SK-N-SH (cell line): ENCODE measurements at regions not wholly inside any gene's neighbourhood (a gene's known extent, or its start where the extent isn't known, plus 50 kb on each side); places are given as distances from the start of the nearest gene placed in this dataset.

Experiments
- CTCF ChIA-PET: fragments of 300-600, 350-600 bp; formaldehyde crosslinking; extraction: SDS; loops from one replicate; lab custom pipeline; 2021; lab: Yijun Ruan, JAX
- POLR2A ChIA-PET: fragments of 350-600 bp; sonication (Branson Sonifier 250); formaldehyde crosslinking; extraction: SDS; loops from one replicate; lab custom pipeline; 2020; ENCODE audit warnings: antibody characterized with exemption, inconsistent platforms; lab: Yijun Ruan, JAX
- DNase-seq: peaks from one replicate; pipeline ENCODE4 v3.0.0; 2012
- H2AFZ ChIP-seq: fragments of 200-600 bp; sonication (generic); 2 replicates; pipeline ENCODE4 v1.8.1; 2016; ENCODE audit warnings: antibody characterized with exemption, mild to moderate bottlenecking, low read depth
- H3F3A ChIP-seq: fragments of 200-600 bp; sonication (generic); replicated peaks from 2 replicates; pipeline ENCODE3; 2016; ENCODE audit warnings: antibody characterized with exemption, mild to moderate bottlenecking; ENCODE audit not compliant: insufficient read depth
- H3K27ac ChIP-seq, 2 experiments: fragments of 200-500 bp in 1 of 2; fragments of 200-600 bp in 1 of 2; sonication (Bioruptor generic) in 1 of 2; sonication (generic), shearing (Covaris generic) in 1 of 2; 2 replicates each; pipeline versions ENCODE4 v1.5.1 to v1.6.1; 2014 to 2016; ENCODE audit warnings: low read depth in 2 of 2, inconsistent platforms in 1 of 2, low read length in 1 of 2, mild to moderate bottlenecking in 1 of 2, mixed read lengths in 1 of 2
- H3K27me3 ChIP-seq: fragments of 200-600 bp; sonication (generic), shearing (Covaris generic); 2 replicates; pipeline ENCODE4 v1.6.1; 2016; ENCODE audit warnings: mixed run types; ENCODE audit not compliant: insufficient read depth
- H3K36me3 ChIP-seq, 2 experiments: fragments of 200-500 bp in 1 of 2; fragments of 200-600 bp in 1 of 2; sonication (Bioruptor generic) in 1 of 2; sonication (generic) in 1 of 2; replicated peaks in 1 of 2; 2 replicates each; pipeline versions ENCODE3 to v1.5.1; 2014 to 2016; ENCODE audit warnings: low read length in 1 of 2, mild to moderate bottlenecking in 1 of 2; ENCODE audit not compliant: insufficient read depth in 2 of 2, control insufficient read depth in 1 of 2
- H3K4me1 ChIP-seq, 2 experiments: fragments of 200-500 bp in 1 of 2; fragments of 200-600 bp in 1 of 2; sonication (Bioruptor generic) in 1 of 2; sonication (generic), shearing (Covaris generic) in 1 of 2; 2 replicates each; pipeline versions ENCODE4 v1.5.1 to v1.6.1; 2014 to 2016; ENCODE audit warnings: low read depth in 1 of 2, low read length in 1 of 2, mixed run types in 1 of 2; ENCODE audit not compliant: insufficient read depth in 2 of 2, control insufficient read depth in 1 of 2
- H3K4me2 ChIP-seq: fragments of 200-600 bp; sonication (generic), shearing (Covaris generic); 2 replicates; pipeline ENCODE4 v1.6.1; 2017; ENCODE audit warnings: mixed run types
- H3K4me3 ChIP-seq, 2 experiments: fragments of 200-500 bp in 1 of 2; fragments of 200-600 bp in 1 of 2; sonication (Bioruptor generic) in 1 of 2; sonication (generic), shearing (Covaris generic) in 1 of 2; 2 replicates each; pipeline versions ENCODE4 v1.5.1 to v1.8.1; 2014 to 2016; ENCODE audit warnings: low read depth in 2 of 2, inconsistent platforms in 1 of 2, low read length in 1 of 2, mild to moderate bottlenecking in 1 of 2, mixed read lengths in 1 of 2, moderate library complexity in 1 of 2
- H3K79me2 ChIP-seq: fragments of 200-600 bp; sonication (generic); 2 replicates; pipeline ENCODE4 v1.8.1; 2017; ENCODE audit warnings: mild to moderate bottlenecking; ENCODE audit not compliant: insufficient read depth
- H3K9ac ChIP-seq: fragments of 200-600 bp; sonication (generic); 2 replicates; pipeline ENCODE4 v1.6.1; 2017; ENCODE audit warnings: mixed run types
- H3K9me2 ChIP-seq: fragments of 200-600 bp; sonication (generic); 2 replicates; pipeline ENCODE4 v1.6.1; 2017; ENCODE audit warnings: mixed run types
- H3K9me3 ChIP-seq: fragments of 200-600 bp; sonication (generic); 2 replicates; pipeline ENCODE4 v1.6.1; 2017; ENCODE audit warnings: mixed run types, mild to moderate bottlenecking, moderate library complexity
- H4K20me1 ChIP-seq: fragments of 200-600 bp; sonication (generic); 2 replicates; pipeline ENCODE4 v1.6.1; 2017; ENCODE audit warnings: mild to moderate bottlenecking, mixed run types; ENCODE audit not compliant: insufficient read depth
- CTCF ChIP-seq: fragments of 200-600 bp; sonication (generic); IDR thresholded peaks from 2 replicates; pipeline ENCODE4 v1.6.1; 2017; ENCODE audit warnings: antibody characterized with exemption, mild to moderate bottlenecking, moderate library complexity
- ELF1 ChIP-seq: IDR thresholded peaks from 2 replicates; pipeline ENCODE4 v1.4.0; 2012
- EZH2phosphoT487 ChIP-seq: fragments of 200-600 bp; sonication (generic); IDR thresholded peaks from 2 replicates; pipeline ENCODE4 v1.6.1; 2017; ENCODE audit warnings: low read depth, mixed run types, mild to moderate bottlenecking, antibody characterized with exemption, moderate library complexity, borderline replicate concordance
- GABPA ChIP-seq: IDR thresholded peaks from 2 replicates; pipeline ENCODE4 v1.4.0; 2012; ENCODE audit warnings: low read depth, mild to moderate bottlenecking
- GATA2 ChIP-seq: sonication (generic); formaldehyde crosslinking; IDR thresholded peaks from 2 replicates; pipeline ENCODE4 v1.5.0; 2020; ENCODE audit warnings: mild to moderate bottlenecking, missing genetic modification reagents
- NRF1 ChIP-seq: IDR thresholded peaks from 2 replicates; pipeline ENCODE4 v1.6.1; 2012; ENCODE audit warnings: low read depth, mild to moderate bottlenecking, low read length
- SMC3 ChIP-seq: IDR thresholded peaks from 2 replicates; pipeline ENCODE4 v1.6.1; 2012; ENCODE audit warnings: low read depth, low read length, improper control_type of control experiment
- TAF1 ChIP-seq: IDR thresholded peaks from 2 replicates; pipeline ENCODE4 v1.6.1; 2012; ENCODE audit warnings: low read depth, mild to moderate bottlenecking, low read length, moderate library complexity, borderline replicate concordance
- TCF12 ChIP-seq: IDR thresholded peaks from 2 replicates; pipeline ENCODE4 v1.4.0; 2012
- USF1 ChIP-seq: IDR thresholded peaks from 2 replicates; pipeline ENCODE4 v1.4.0; 2012; ENCODE audit warnings: low read depth, borderline replicate concordance
- ZBTB33 ChIP-seq: IDR thresholded peaks from 2 replicates; pipeline ENCODE4 v1.4.0; 2012; ENCODE audit warnings: low read depth, borderline replicate concordance
- WGBS: methylation state at CpG from one replicate; pipeline ENCODE4 v1.1.6; 2017; ENCODE audit warnings: low lambda C conversion rate; 5-methylcytosine and 5-hydroxymethylcytosine counted together

- POLR2A ChIA-PET = no interaction called here
- no peaks in the 10 kb centered on the region for H3K9me2 ChIP-seq
- CTCF ChIA-PET = no interaction called here
- H4K20me1 ChIP-seq = no peaks in the 10 kb centered on the region
- H3K4me2 ChIP-seq = no peak overlapping the region
- 55% methylated on average over 4 of the region's 4 CpGs for WGBS
- no peaks in the 10 kb centered on the region for H3K36me3 ChIP-seq
- H2AFZ ChIP-seq = no peak overlapping the region
- H3K27ac ChIP-seq = no peak overlapping the region
- H3K9ac ChIP-seq = no peak overlapping the region
- no peaks in the 10 kb centered on the region for H3K27me3 ChIP-seq
- H3F3A ChIP-seq = no peaks in the 10 kb centered on the region
- no peak for DNase-seq
- no peak overlapping the region for H3K4me3 ChIP-seq
- peaks cover 7% of the 10 kb centered on the region; the same call in 1 of the 2 replicates for H3K9me3 ChIP-seq
- peaks cover 0 to 20% of the 10 kb centered on the region in 2 experiments; a peak in 2 of 4 replicates for H3K4me1 ChIP-seq
- TF ChIP-seq GABPA (no peak), USF1 (no peak), TAF1 (no peak), ELF1 (no peak)
- H3K79me2 ChIP-seq = no peaks in the 10 kb centered on the region
Measured at GRCh38 chr7:54072710-54073109, 469.5 kb upstream of the VSTM2A start.

GRCh38 chr7:54076616-54077015, 465.6 kb upstream of the VSTM2A start:
- no peaks in the 10 kb centered on the region for H3K9me2 ChIP-seq
- TF ChIP-seq GATA2 (no peak), TCF12 (no peak), ZBTB33 (no peak), EZH2phosphoT487 (no peak), CTCF (no peak), NRF1 (no peak), SMC3 (no peak)
- TF ChIP-seq, all 33 proteins: peak for 0
- no peaks in the 10 kb centered on the region for H3K27me3 ChIP-seq
- 40% methylated on average over 3 of the region's 3 CpGs for WGBS
- peaks cover 11% of the 10 kb centered on the region; the same call in 1 of the 2 replicates for H3K9me3 ChIP-seq
- no peak overlapping the region for H2AFZ ChIP-seq
- CTCF ChIA-PET = no interaction called here
- no peak overlapping the region for H3K27ac ChIP-seq
- H4K20me1 ChIP-seq = no peaks in the 10 kb centered on the region
- H3K9ac ChIP-seq = no peak overlapping the region
- no peak overlapping the region for H3K4me3 ChIP-seq
- no peaks in the 10 kb centered on the region for H3K79me2 ChIP-seq
- H3K36me3 ChIP-seq = no peaks in the 10 kb centered on the region
- POLR2A ChIA-PET = no interaction called here
- peaks cover 0 to 33% of the 10 kb centered on the region in 2 experiments; a peak in 2 of 4 replicates for H3K4me1 ChIP-seq
- H3F3A ChIP-seq = no peaks in the 10 kb centered on the region
- no peak overlapping the region for H3K4me2 ChIP-seq
- no peak for DNase-seq
